ENCODE measurements at regions not wholly inside any gene's neighbourhood (a gene's known extent, or its start where the extent isn't known, plus 50 kb on each side); places are given as distances from the start of the nearest gene placed in this dataset.

GRCh38 chr3:171955598-171955997, 83.8 kb upstream of the FNDC3B start:
- peak in 1 of 2 donors; percentile 8 for DNase-seq (ENCODE audit: low read depth in 2 of 2)

- no peak for DNase-seq (ENCODE audit: low read depth in 2 of 2)
Observed at GRCh38 chr3:171956181-171956683, 83.1 kb upstream of the FNDC3B start.

- no peak for DNase-seq (ENCODE audit: low read depth in 2 of 2)
Observed at GRCh38 chr3:171956705-171957104, 82.7 kb upstream of the FNDC3B start.

GRCh38 chr3:171959532-171960089, 79.8 kb upstream of the FNDC3B start:
- no peak for DNase-seq (ENCODE audit: low read depth in 2 of 2)

- DNase-seq (ENCODE audit: low read depth in 2 of 2) = no peak
Observed at GRCh38 chr3:171960159-171960558, 79.2 kb upstream of the FNDC3B start.

- DNase-seq (ENCODE audit: low read depth in 2 of 2) = no peak
Observed at GRCh38 chr3:171962137-171962720, 77.1 kb upstream of the FNDC3B start.

GRCh38 chr3:171963546-171963945, 75.8 kb upstream of the FNDC3B start:
- DNase-seq (ENCODE audit: low read depth in 2 of 2) = no peak

GRCh38 chr3:171965067-171965712, 74.2 kb upstream of the FNDC3B start:
- DNase-seq (ENCODE audit: low read depth in 2 of 2) = no peak

- peak; percentile 43 to 59 for DNase-seq (ENCODE audit: low read depth in 2 of 2)
Observed at GRCh38 chr3:171966533-171967136, 72.7 kb upstream of the FNDC3B start.

- peak; percentile 86 to 90 for DNase-seq (ENCODE audit: low read depth in 2 of 2)
Observed at GRCh38 chr3:171967137-171967783, 72.1 kb upstream of the FNDC3B start.

- DNase-seq (ENCODE audit: low read depth in 2 of 2) = peak; percentile 44 to 89
Observed at GRCh38 chr3:171967932-171968678, 71.3 kb upstream of the FNDC3B start.

- DNase-seq (ENCODE audit: low read depth in 2 of 2) = no peak
Observed at GRCh38 chr3:171970301-171970788, 69.0 kb upstream of the FNDC3B start.

- DNase-seq (ENCODE audit: low read depth in 2 of 2) = no peak
Observed at GRCh38 chr3:171971919-171972514, 67.4 kb upstream of the FNDC3B start.

- DNase-seq (ENCODE audit: low read depth in 2 of 2) = no peak
Observed at GRCh38 chr3:171972871-171973348, 66.5 kb upstream of the FNDC3B start.

- no peak for DNase-seq (ENCODE audit: low read depth in 2 of 2)
Observed at GRCh38 chr3:171974986-171975837, 64.2 kb upstream of the FNDC3B start.

GRCh38 chr3:171976526-171976925, 62.9 kb upstream of the FNDC3B start:
- peak in 1 of 2 donors; percentile 18 for DNase-seq (ENCODE audit: low read depth in 2 of 2)

- DNase-seq (ENCODE audit: low read depth in 2 of 2) = no peak
Observed at GRCh38 chr3:171977441-171977840, 61.9 kb upstream of the FNDC3B start.

GRCh38 chr3:171977860-171978259, 61.5 kb upstream of the FNDC3B start:
- DNase-seq (ENCODE audit: low read depth in 2 of 2) = no peak

GRCh38 chr3:171978390-171978789, 61.0 kb upstream of the FNDC3B start:
- DNase-seq (ENCODE audit: low read depth in 2 of 2) = no peak

- no peak for DNase-seq (ENCODE audit: low read depth in 2 of 2)
Observed at GRCh38 chr3:171979081-171979480, 60.3 kb upstream of the FNDC3B start.

All from lung microvascular endothelial cell (primary cell).